Right cardiac atrium (tissue), 5 donors: ENCODE measurements at regions not wholly inside any gene's neighbourhood (a gene's known extent, or its start where the extent isn't known, plus 50 kb on each side); places are given as distances from the start of the nearest gene placed in this dataset.

Experiments
- ATAC-seq, 2 donors: fragments of 200-7000 bp; cut with Tn5 transposase; one replicate each; pipeline versions ENCODE4 v1.8.0 to v1.9.1; 2020; ENCODE audit warnings: moderate library complexity in 2 of 2, mild to moderate bottlenecking in 1 of 2
- DNase-seq, 3 donors: peaks; one replicate each; pipeline ENCODE4 v3.0.0-alpha.2; 2020
- H3K27ac ChIP-seq: one replicate; pipeline ENCODE4 v1.5.1; 2013; ENCODE audit warnings: mild to moderate bottlenecking, low read length, control low read depth, moderate library complexity
- H3K27me3 ChIP-seq: one replicate; pipeline ENCODE4 v1.6.1; 2013; ENCODE audit not compliant: control insufficient read depth, insufficient read depth
- H3K4me1 ChIP-seq: one replicate; pipeline ENCODE4 v1.6.1; 2013; ENCODE audit warnings: low read length; ENCODE audit not compliant: control insufficient read depth, insufficient read depth
- H3K4me3 ChIP-seq: one replicate; pipeline ENCODE4 v1.5.1; 2013; ENCODE audit warnings: low read length, control low read depth
- H3K9me3 ChIP-seq: one replicate; pipeline ENCODE4 v1.6.1; 2013; ENCODE audit warnings: low read length; ENCODE audit not compliant: control insufficient read depth
- WGBS: extraction: QIAGEN DNeasy Blood & Tissue Kit; methylation state at CpG from one replicate; pipeline ENCODE4 v1.1.7; 2013; 5-methylcytosine and 5-hydroxymethylcytosine counted together
- intact Hi-C, 4 donors: fragments of 100-400 bp; cut with DNase I; formaldehyde crosslinking; loops; one replicate each; pipeline versions ENCODE4 v1.11.0 to v1.14.0; 2022 to 2023
- donor health status: healthy with polysubstance abuse.
- donor health status: DM: no; HTN: yes; CAD: no.
- donor health status: DM: no; HTN: no; CAD: no.
- donor health status: DM: no; HTN: yes; CAD: no; lungs with severe emphysema.
- donor health status: DM: yes; HTN: yes; CAD: no.

DNA sequence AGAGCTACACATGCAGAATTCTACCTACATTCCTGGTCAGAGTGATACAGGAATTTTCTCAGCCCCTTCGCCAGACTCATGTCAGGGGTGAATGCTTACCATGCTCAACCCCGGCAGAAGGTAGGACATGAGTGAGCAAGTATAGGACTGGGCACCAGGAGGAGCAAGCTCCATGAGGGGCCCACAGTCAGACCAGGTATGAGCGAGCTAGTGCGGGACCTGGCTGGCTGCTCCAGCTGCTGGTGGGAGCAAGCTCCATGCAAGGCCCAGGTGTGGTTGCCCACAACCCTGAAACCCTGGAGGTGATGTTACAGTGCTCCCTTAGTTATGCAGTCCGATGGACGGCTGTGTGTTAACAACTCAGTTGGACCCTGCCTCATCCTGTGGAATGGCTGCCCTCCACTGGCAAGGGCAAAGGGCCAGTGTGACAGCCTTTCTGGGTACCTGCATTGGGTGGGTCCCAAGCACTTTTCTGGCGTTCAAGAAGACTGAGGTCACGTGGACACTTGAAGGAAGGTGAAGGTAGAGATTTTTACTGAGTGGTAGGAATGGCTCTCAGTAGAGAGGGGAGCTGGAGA lies 503.5 kb upstream of the CITED2 start:
- DNase-seq (peak in 1 of 3 donors; percentile 35), ATAC-seq (no peak)
- no peaks in the 10 kb centered on the region for H3K4me1 ChIP-seq
- H3K9me3 ChIP-seq: no peaks in the 10 kb centered on the region
- WGBS: 98% methylated on average over 8 of the region's 8 CpGs
- H3K27ac ChIP-seq: no peak overlapping the region
- H3K27me3 ChIP-seq: no peaks in the 10 kb centered on the region
- intact Hi-C loops: loop anchor here in 1 of 4 donors (10.0 kb wide), 1 partner anchor 567 kb away; no protein-coding TSS in a partner anchor
- no peak overlapping the region for H3K4me3 ChIP-seq

DNA sequence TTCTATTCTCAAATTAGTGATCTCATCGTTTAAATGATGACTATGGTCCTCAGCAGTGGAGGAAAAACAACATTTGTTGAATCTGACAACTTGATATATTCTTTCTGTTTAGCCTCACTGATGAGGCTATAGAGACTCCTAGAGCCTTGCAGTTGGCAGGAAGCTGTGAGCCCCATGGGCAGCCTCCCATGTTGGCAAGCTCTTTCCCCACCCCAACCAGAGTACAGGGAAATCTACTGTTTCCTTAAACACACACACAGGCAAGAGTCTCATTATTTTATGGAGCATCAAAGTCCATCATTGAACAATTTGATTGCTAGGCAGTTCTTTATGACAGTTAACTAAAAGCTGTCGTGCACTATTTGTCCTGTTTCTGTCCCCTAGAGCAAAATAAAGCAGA lies 498.2 kb upstream of the CITED2 start:
- DNase-seq: no peak
- Histone ChIP-seq H3K4me3 (no peak overlapping the region), H3K4me1 (no peaks in the 10 kb centered on the region), H3K27me3 (no peaks in the 10 kb centered on the region), H3K27ac (no peak overlapping the region), H3K9me3 (no peaks in the 10 kb centered on the region)
- ATAC-seq: peak in 1 of 2 donors; percentile 54
- intact Hi-C loops: loop anchor here in 1 of 4 donors (10.0 kb wide), 1 partner anchor 572 kb away; no protein-coding TSS in a partner anchor
- 59% methylated on average over 2 of the region's 2 CpGs for WGBS

DNA sequence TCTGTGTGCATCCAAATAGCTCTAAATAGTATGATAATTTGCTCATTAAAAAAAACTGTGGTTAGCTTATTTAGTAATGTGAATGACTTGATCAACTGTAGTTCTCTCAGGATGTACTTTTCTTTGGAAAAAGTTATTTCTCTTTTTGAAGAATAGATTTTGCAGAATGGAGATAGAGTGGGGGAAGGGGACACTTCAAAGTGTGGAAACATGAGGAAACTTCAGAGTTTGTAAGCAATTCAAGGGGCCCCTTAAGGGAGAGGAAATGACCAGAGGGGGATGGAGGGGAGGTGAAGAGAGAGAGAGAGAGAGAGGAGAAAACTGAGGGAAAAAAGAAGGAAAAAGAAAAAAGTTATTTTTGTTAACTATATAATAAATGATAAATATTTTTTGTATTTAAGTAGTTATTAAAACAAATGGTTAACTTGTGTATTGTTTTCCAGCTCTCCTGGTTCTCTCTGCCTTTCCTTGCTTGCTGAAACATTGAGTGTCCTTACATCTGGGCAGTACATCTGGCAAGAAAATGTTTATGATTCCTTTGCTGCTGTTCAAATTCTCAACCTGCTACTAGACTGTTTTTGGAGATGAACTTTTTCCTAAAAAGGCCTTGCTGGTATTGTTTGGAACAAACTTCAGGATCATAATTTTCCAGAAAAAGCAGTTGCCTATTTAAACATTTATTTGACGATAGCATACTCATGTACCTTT lies 497.5 kb upstream of the CITED2 start:
- ATAC-seq (no peak), DNase-seq (no peak)
- Histone ChIP-seq H3K27me3 (no peaks in the 10 kb centered on the region), H3K4me3 (no peak overlapping the region), H3K4me1 (no peaks in the 10 kb centered on the region), H3K9me3 (no peaks in the 10 kb centered on the region), H3K27ac (no peak overlapping the region)
- intact Hi-C loops: loop anchor here in 1 of 4 donors (10.0 kb wide), 1 partner anchor 573 kb away; no protein-coding TSS in a partner anchor
- 85% methylated on average over 1 of the region's 1 CpG for WGBS

DNA sequence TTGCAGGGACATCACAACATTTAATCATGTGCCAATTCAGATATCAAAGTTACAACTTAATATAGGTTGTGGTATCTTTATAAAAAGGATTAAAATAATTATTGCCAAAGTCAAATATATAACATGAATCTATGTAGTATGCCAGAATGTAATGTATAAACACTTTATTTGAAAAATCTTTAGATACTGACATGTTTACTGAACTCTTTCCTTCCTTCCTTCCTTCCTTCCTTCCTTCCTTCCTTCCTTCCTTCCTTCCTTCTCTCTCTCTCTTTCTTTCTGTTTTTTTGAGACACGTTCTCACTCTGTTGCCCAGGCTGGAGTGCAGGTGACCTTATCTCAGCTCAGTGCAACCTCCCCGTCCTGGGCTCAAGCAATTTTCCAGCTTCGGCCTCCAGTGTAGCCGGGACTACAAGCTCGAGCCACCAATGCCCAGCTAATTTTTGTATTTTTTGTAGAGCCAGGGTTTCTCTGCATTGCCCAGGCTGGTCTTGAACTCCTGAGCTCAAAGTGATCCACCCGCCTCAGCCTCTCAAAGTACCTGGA lies 496.8 kb upstream of the CITED2 start:
- no peak overlapping the region for H3K4me3 ChIP-seq
- no peaks in the 10 kb centered on the region for H3K27me3 ChIP-seq
- 71% methylated on average over 6 of the region's 6 CpGs for WGBS
- DNase-seq (no peak), ATAC-seq (no peak)
- H3K27ac ChIP-seq: no peak overlapping the region
- intact Hi-C loops: loop anchor here in 1 of 4 donors (10.0 kb wide), 1 partner anchor 574 kb away; no protein-coding TSS in a partner anchor
- H3K9me3 ChIP-seq: no peaks in the 10 kb centered on the region
- H3K4me1 ChIP-seq: no peaks in the 10 kb centered on the region

DNA sequence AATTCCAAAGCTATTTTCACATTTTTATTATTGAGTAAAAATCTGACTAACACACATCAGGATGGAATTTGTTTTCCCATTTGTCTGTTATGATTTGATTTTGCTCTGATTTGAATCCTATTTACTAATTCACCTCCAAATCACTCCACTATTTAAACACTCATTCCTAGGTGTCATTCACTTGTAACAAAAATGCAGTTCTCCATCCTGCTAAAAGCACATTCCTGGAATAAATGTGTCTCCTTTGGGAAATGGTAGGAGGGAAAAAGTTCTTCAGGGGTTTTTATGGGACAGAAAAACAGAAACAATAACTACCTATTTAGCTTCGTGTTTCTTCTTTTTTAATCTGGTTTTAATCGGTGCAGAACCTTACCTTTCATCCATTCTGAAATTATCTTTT lies 494.1 kb upstream of the CITED2 start:
- no peaks in the 10 kb centered on the region for H3K4me1 ChIP-seq
- intact Hi-C loops: no loop called here
- WGBS: 78% methylated on average over 2 of the region's 2 CpGs
- H3K27ac ChIP-seq: no peak overlapping the region
- ATAC-seq: no peak
- no peaks in the 10 kb centered on the region for H3K27me3 ChIP-seq
- DNase-seq: no peak
- H3K4me3 ChIP-seq: no peak overlapping the region
- H3K9me3 ChIP-seq: no peaks in the 10 kb centered on the region

DNA sequence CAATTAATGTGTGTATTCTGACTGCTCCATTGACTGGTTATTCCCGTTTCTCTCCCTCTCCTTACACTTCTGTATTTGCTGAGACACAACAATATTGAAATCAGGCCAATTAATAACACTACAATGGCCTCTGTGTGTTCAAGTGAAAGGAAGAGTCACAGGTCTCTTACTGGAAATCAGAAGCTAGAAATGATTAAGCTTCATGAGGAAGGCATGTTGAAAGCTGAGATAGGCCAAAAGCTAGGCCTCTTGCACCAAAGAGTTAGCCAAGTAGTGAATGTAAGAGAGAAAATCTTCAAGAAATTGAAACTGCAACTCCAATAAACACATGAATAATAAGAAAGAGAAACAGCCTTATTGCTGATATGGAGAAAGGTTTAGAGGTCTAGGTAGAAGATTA lies 489.5 kb upstream of the CITED2 start:
- intact Hi-C loops: no loop called here
- WGBS: 75% methylated on average over 1 of the region's 1 CpG

DNA sequence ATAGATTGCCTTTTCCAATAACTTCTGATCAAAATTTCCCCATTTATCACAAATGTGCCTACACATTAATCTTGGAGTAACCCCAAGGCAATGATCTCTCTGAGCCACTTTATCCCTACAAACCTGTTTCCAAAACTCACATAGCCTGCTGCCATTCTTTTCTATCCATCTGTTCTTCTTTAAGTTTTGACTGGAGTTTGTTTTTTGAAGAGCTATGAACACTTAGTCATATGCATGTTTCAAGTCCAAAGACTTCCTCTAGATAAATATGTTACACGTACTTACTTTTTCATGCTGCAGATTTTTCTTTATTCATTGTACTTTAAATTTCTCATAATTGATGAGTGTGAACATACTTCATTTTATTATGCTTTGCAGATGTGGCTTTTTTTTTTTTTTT lies 488.9 kb upstream of the CITED2 start:
- Histone ChIP-seq H3K27ac (no peak overlapping the region), H3K9me3 (no peaks in the 10 kb centered on the region), H3K27me3 (no peaks in the 10 kb centered on the region), H3K4me3 (no peak overlapping the region), H3K4me1 (no peaks in the 10 kb centered on the region)
- no peak for DNase-seq
- WGBS: 80% methylated on average over 1 of the region's 1 CpG
- ATAC-seq: no peak
- intact Hi-C loops: no loop called here

More for the DNA sequence above, 489.5 kb upstream of the CITED2 start:
- DNase-seq (no peak), ATAC-seq (no peak)
- no peak overlapping the region for H3K4me3 ChIP-seq
- no peaks in the 10 kb centered on the region for H3K4me1 ChIP-seq
- no peaks in the 10 kb centered on the region for H3K9me3 ChIP-seq
- H3K27me3 ChIP-seq: no peaks in the 10 kb centered on the region
- H3K27ac ChIP-seq: no peak overlapping the region

DNA sequence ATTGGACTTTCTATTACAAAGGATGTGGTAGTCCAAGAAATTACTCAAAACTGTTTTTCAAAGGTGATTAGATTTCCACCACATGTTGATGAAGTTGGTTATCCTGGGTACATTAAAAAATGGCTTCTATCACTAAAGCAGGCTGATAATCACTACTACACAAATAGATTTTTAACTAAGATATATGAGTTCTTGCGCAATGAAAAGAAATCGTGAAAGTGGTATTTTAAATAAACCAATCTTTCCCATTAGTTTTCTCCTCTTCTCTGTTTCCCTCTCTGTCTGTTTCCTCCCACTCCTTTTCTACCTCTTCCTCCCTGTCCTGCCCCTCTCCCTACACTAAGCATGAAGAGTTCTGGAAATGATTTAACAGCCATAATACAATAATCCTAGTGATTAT lies 487.9 kb upstream of the CITED2 start:
- 84% methylated on average over 2 of the region's 2 CpGs for WGBS
- Histone ChIP-seq H3K27me3 (no peaks in the 10 kb centered on the region), H3K27ac (no peak overlapping the region), H3K4me1 (no peaks in the 10 kb centered on the region), H3K4me3 (no peak overlapping the region), H3K9me3 (no peaks in the 10 kb centered on the region)
- intact Hi-C loops: no loop called here
- DNase-seq (no peak), ATAC-seq (no peak)

DNA sequence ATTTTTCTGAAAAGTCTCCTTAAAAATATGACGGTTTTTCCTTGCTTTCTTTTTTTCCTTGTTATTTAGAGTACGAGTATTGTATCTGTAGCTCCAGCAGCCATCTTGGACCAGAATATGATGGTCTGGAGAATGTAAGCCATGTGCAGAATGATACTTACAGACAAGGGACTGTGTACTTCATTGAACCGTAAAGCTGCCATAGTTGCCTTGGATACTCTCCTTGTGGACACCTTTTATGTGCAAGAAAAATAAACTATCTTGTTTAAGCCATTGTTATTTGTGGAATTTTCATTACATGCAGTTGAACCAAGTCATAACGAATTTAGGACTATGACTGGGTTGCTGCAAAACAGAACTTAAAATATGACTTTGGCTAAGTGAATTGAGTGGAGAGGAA lies 485.8 kb upstream of the CITED2 start:
- 95% methylated on average over 4 of the region's 4 CpGs for WGBS
- Histone ChIP-seq H3K27me3 (no peaks in the 10 kb centered on the region), H3K4me1 (no peaks in the 10 kb centered on the region), H3K9me3 (no peaks in the 10 kb centered on the region), H3K4me3 (no peak overlapping the region), H3K27ac (no peak overlapping the region)
- intact Hi-C loops: no loop called here
- no peak for ATAC-seq
- DNase-seq: no peak

DNA sequence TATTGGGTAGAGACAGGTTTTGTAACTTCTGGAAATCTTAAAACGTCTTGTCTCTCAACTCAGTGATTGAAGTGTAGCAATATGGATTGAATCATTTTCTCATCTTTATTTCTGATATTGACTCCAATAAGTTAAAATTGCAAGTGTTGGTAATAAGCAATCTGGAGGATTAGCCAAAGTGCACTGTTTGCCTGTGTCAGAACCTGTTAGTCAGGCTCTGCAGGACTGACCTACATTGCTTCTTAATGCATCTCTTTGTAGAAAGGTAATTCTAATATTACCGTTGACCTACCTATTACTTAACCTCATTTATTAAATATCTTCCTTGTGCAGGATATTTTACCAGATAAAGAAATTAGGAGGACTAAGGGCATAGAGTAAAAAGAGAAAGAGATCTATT lies 484.0 kb upstream of the CITED2 start:
- WGBS: 90% methylated on average over 2 of the region's 2 CpGs
- no peaks in the 10 kb centered on the region for H3K9me3 ChIP-seq
- no peak overlapping the region for H3K4me3 ChIP-seq
- intact Hi-C loops: no loop called here
- no peaks in the 10 kb centered on the region for H3K4me1 ChIP-seq
- no peak for DNase-seq
- ATAC-seq: no peak
- no peak overlapping the region for H3K27ac ChIP-seq
- H3K27me3 ChIP-seq: no peaks in the 10 kb centered on the region

DNA sequence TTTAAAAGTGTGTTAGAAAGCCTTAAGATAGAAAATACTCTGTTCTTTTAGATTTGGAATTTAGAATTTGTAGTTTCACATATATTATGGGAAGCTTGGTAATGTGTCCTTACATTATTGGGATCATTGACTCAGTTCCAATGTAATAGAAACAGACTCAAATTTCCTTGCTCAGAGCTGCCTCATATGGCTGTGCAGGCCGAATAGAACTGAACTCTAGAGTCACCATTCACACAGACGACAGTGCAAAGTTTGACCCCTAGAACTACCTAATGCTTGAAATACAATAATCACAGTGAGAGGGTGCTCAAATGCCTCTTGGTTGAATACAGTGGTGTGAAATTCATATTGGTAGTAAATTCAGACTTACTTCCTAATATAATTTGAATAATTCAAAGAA lies 482.7 kb upstream of the CITED2 start:
- DNase-seq (no peak), ATAC-seq (no peak)
- Histone ChIP-seq H3K4me3 (no peak overlapping the region), H3K4me1 (peaks cover 2% of the 10 kb centered on the region), H3K27me3 (no peaks in the 10 kb centered on the region), H3K9me3 (no peaks in the 10 kb centered on the region), H3K27ac (no peak overlapping the region)
- WGBS: 65% methylated on average over 2 of the region's 2 CpGs
- intact Hi-C loops: no loop called here
